ENCODE measurements at regions not wholly inside any gene's neighbourhood (a gene's known extent, or its start where the extent isn't known, plus 50 kb on each side); places are given as distances from the start of the nearest gene placed in this dataset.

DNA sequence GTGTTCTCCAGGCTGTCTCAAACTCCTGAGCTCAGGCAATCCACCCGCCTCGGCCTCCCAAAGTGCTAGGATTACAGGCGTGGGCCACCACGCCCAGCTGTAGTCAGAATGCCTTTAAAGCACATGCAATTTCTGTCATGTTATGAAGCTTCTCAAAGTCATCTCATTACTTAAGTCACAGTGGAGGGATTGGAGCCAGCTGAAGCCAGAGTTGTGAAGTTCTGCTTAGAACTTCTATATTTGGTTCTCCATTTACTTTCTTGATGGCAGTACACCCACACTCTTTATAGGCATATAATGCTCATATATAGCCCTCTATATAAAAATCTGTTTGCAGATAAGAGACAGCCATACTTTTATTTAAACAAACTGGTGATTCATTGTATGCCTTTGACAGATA lies 68.8 kb upstream of the CWC22 start:
- DNase-seq = no peak

DNA sequence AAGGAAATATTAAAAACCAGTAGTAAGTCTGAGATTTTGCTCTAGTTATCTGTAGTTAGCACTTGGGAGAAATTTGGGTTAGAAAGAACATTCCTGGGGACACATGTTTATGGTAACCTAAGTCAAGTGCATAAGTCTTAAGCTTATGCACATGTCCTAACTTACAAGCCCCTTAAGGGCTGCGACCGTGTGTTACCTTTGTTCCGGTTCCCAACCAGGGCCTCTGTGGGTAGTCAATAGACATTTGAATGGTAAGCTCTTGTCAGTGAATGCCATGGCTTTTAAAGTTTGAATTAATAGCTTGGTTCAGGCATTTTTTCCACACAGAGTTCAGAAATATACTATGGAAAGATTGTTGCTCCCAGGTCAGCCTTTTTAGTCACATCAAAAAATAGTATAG lies 64.7 kb upstream of the CWC22 start:
- DNase-seq = no peak

DNA sequence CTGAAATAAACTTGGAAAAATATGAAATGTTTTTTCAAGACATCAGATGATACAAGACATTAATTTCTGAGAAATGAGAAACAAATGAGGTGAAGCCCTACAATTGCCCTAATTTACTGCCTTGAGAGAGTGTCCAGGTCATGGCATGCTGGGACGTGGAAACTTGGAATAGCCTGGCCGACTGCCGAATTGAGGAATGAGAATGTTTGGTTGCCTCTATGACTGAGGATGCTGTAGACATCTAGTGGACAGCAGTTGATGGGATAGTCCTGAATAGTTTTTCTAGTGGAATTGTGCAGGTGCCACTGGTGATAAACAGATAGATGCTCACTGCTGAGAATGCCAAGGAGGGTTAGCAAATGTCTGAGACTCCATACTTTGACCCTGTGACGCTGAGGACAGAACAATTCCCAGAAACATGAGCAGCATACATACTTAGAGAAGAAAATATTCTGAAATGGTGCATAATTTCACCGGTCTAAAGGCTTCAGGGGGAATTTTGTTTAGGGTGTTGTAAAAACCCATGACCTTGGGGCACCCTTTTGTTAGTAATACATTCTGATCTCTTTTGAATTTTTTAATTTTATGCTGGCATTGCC lies 56.5 kb upstream of the CWC22 start:
- DNase-seq = no peak

DNA sequence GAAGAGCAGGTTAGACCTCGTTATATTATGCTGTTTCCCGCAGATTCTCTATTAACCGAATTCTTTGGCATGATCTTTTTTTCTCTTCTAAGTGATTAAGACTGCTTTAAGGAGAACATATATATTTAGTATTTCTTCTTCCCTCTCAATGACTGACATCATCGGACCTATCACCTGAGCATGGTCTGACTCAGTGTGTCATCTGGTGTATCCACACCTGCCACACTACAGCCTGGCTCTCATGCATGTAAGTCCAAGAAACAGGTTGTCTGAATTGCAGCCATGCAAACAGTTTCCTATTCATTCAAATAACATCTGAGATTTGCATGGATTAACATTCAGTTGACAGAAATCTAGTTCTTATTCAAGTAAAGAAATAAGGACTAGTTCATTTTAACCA lies 55.1 kb upstream of the CWC22 start:
- DNase-seq = no peak

DNA sequence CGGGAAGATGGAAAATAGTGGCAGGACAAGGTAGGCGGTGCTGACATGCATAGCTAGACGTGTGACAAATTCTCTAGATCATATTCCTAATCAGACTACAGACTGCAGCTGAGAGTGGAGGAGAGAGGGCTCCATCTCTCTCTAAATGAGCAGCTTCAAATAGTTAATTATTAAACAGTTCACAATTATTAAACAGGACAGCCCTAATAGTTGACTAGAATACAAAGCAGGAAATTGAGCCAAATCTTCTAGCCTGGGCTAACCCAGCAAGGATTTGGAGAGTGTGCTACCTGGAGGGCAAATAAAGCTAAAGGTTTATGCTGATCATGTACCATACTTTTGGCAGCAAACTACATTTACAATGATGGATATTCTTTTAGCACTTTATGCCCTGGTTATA lies 54.4 kb upstream of the CWC22 start:
- DNase-seq = no peak

DNA sequence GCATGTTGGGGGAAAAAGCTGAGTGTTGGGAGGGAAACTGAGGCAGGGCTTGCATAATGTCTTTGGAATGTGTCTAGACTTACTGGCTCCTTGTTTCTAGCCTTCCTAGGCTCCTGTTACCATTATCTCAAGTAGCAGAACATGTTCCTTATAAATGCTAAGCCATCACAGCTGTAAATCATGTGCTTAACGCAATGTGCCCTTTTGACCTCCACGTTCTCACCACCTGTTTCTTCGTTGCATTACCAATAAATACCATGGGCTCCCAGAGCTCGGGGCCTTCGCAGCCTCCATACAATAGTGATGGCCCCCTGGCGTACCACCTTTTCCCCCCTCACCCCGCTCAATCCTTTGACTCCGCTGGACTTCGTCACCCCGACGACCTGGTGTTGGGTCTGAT lies 54.0 kb upstream of the CWC22 start:
- no peak for DNase-seq

DNA sequence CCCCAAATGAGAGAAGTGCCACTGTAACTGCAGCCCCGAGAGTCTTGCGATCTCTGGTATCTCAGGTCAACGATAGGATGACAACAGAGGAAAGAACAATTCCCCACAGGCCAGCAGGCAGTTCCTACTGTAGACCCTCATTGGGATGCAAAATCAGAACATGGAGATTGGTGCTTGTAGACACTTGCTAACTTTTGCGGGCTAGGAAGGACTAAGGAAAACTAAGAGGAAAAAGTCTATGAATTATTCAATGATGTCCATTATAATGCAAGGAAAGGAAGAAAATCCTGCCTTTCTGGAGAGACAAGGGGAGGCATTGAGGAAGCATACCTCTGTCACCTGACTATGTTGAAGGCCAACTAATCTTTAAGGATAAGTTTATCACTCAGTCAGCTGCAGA lies 51.9 kb upstream of the CWC22 start:
- no peak for DNase-seq

DNA sequence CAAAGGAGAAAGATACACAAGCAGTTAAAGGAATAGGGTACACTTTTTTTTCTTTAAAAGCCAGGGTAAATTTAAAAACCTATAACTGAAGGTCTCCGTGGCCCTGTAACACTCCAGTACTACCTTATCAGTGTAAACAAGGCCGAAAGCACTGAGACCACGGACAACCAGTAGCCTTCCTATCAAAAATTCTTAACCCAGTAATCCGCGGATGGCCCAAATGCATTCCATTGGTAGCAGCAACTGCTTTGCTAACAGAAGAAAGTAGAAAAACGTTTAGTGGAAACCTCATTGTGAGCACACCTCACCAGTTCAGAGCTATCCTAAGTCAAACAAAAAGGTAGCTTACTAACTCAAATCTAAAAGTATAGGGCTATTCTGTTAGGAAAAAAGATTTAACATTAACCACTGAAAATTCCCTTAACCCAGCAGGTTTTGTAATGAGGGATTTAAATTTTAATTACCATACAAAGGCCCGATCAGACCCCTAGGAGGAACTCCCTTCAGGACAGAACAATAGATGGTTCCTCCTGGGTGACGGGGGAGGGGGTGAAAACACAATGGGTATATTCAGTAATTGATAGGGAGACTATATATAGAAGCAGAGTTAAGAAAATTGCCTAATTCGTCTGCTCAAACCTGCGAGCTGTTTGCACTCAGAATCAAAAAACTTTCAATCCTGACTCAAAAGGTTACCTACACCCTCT lies 50.8 kb upstream of the CWC22 start:
- DNase-seq = no peak

Measured in amygdala (tissue), 56 donors.